ENCODE measurements at regions not wholly inside any gene's neighbourhood (a gene's known extent, or its start where the extent isn't known, plus 50 kb on each side); places are given as distances from the start of the nearest gene placed in this dataset.

DNA sequence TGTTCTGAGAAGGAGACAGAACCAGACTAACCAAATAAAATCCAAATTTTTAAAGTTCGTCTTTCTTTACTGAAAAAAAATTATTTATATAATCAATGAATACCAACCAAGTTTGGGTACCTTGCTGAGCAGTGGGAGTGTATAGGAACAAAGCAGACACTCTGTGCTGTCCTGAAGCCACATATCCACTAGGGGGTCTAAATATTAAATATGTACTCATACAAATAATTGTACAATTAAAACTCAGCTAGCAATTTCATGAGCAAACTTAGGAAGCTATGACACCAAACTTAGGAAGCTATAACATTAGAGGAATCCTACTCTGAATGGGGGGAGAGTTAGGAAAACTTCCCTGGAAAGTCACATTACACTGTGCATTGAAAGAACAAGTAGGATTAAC, 582.0 kb upstream of the EPHA5 start:
- FAIRE-seq (no peak), DNase-seq (ENCODE audit: insufficient read length, low spot score) (no peak)
- no peak for TF ChIP-seq POU2F2 (IDR thresholded peaks at IDR 0.05; ENCODE audit: low read depth, low read length)
- no peak for TF ChIP-seq POLR2AphosphoS5 (IDR thresholded peaks at IDR 0.05; ENCODE audit: low read depth, low read length)
- TF ChIP-seq TAF1 (IDR thresholded peaks at IDR 0.05; ENCODE audit: low read depth, low read length) = no peak
- no peak for TF ChIP-seq PAX5 (IDR thresholded peaks at IDR 0.05; ENCODE audit: insufficient read depth, low read length, severe bottlenecking)
- no peak for TF ChIP-seq SPI1 (IDR thresholded peaks at IDR 0.05; ENCODE audit: low read depth, low read length)
- TF ChIP-seq POLR2A (IDR thresholded peaks at IDR 0.05; ENCODE audit: low read depth, low read length) = no peak

DNA sequence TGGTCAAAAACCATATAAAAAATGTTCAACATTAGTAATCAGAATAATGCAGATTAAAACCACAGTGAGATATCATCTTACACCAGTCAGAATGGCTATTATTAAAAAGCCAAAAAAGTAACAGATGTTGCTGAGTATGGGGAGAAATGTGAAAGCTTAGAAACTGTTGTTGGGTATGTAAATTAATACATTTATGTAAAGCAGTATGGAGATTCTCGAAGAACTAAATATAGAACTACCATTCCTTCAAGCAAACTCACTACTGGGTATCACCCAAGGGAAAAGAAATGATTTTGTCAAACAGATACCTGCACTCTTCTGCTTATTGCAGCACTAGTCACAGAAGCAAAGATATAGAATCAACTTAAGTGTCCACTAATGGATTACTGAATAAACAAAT, 576.4 kb upstream of the EPHA5 start:
- no peak for FAIRE-seq
- TF ChIP-seq SPI1 (IDR thresholded peaks at IDR 0.05; ENCODE audit: low read depth, low read length) = no peak
- TF ChIP-seq POLR2A (IDR thresholded peaks at IDR 0.05; ENCODE audit: low read depth, low read length) = no peak
- TF ChIP-seq POLR2AphosphoS5 (IDR thresholded peaks at IDR 0.05; ENCODE audit: low read depth, low read length) = no peak
- TF ChIP-seq PAX5 (IDR thresholded peaks at IDR 0.05; ENCODE audit: insufficient read depth, low read length, severe bottlenecking) = no peak
- no peak for TF ChIP-seq TAF1 (IDR thresholded peaks at IDR 0.05; ENCODE audit: low read depth, low read length)
- TF ChIP-seq POU2F2 (IDR thresholded peaks at IDR 0.05; ENCODE audit: low read depth, low read length) = no peak
- no peak for DNase-seq (ENCODE audit: insufficient read length, low spot score)

DNA sequence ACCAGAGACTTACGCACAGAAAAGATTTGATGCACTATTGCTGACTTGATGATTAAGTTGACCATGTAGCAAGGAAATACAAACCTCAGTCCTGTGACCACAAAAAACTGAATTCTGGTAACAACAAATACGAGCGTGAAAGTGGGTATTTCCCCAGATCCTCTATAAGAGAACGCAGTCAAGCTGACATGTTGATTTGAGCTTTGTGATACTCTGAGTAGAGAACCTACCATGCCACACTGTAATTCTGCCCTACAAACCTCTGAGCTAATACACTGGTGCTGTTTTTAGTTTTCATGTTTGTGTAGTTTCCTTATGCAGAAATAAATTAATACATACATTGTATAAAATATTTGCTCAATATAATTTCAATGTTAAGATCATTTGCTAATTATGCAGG, 565.6 kb upstream of the EPHA5 start:
- DNase-seq (ENCODE audit: insufficient read length, low spot score) (no peak), FAIRE-seq (no peak)
- TF ChIP-seq POLR2AphosphoS5 (IDR thresholded peaks at IDR 0.05; ENCODE audit: low read depth, low read length) (no peak), SPI1 (IDR thresholded peaks at IDR 0.05; ENCODE audit: low read depth, low read length) (no peak)

DNA sequence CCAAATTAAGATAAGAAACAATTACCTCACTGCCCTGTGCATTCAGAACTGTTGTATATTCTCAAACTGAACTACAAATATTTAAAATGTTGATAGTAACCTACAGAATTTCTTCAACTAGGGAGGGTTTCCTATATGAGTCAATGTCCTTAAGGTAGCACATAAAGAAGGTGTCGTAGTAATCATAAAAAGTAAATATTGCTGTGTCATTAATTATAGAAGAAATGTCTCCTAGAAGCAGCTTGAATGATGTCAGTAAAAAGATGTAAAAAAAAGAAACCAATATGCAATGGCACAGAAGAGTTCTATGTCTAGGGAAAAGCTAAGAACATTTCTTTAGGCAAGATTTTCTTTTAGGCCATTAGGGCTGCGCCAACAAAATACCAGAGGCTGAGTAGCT, 559.6 kb upstream of the EPHA5 start:
- TF ChIP-seq POU2F2 (IDR thresholded peaks at IDR 0.05; ENCODE audit: low read depth, low read length) (no peak), PAX5 (IDR thresholded peaks at IDR 0.05; ENCODE audit: insufficient read depth, low read length, severe bottlenecking) (no peak), POLR2A (IDR thresholded peaks at IDR 0.05; ENCODE audit: low read depth, low read length) (no peak), TAF1 (IDR thresholded peaks at IDR 0.05; ENCODE audit: low read depth, low read length) (no peak), POLR2AphosphoS5 (IDR thresholded peaks at IDR 0.05; ENCODE audit: low read depth, low read length) (no peak), SPI1 (IDR thresholded peaks at IDR 0.05; ENCODE audit: low read depth, low read length) (no peak)
- DNase-seq (ENCODE audit: insufficient read length, low spot score) (no peak), FAIRE-seq (no peak)

DNA sequence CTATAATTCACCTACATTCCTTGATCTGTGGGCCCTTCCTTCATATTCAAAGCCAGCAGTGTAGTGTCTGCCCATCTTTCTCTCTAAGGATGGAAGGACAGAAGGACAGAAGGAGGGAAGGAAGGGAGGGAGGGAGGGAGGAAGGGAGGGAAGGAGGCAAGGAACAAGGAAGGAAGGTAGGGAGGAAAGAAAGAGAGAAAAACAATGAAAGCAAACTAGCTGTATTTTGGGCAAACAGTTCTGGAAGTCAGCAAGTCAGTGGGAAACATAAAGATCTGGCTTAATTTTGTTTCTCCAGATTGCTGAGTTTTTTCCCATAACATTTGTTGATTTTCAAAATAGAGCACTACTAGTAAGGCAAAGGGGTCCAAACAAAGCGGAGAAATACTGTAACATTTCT, 555.2 kb upstream of the EPHA5 start:
- DNase-seq (ENCODE audit: insufficient read length, low spot score) (no peak), FAIRE-seq (no peak)

DNA sequence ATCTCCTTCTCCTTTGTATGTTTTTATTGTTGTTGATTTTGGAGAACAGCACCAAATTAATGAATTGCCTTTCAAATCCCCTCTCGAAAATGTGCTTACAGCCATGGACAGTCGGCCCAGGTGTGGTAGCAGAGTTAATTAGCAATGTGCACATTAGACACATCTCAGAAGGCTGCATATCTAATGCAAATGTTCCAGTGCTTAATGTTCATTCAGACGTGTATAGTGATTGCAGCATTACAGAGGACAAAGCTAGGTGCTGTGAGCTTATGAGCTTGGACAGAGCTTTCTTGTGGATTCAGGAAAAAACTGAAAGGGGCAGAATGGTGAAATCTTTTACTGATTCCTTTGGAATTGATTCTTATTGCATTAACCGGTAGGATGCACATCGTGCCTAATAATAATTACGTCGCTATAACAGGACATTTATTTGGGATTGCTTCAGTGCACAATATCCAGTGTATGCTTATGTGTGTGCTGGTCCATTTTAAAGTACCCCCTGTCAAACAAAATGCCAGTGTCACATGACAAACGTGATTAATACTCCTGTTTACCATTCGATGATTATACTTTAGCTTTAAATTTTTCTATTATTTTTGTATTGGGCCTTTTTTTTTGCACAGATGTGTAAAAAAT, 552.9 kb upstream of the EPHA5 start:
- DNase-seq (ENCODE audit: insufficient read length, low spot score) = no peak
- FAIRE-seq = no peak
- TF ChIP-seq PAX5 (IDR thresholded peaks at IDR 0.05; ENCODE audit: insufficient read depth, low read length, severe bottlenecking) (no peak), POLR2A (IDR thresholded peaks at IDR 0.05; ENCODE audit: low read depth, low read length) (no peak), POU2F2 (IDR thresholded peaks at IDR 0.05; ENCODE audit: low read depth, low read length) (no peak), TAF1 (IDR thresholded peaks at IDR 0.05; ENCODE audit: low read depth, low read length) (no peak), SPI1 (IDR thresholded peaks at IDR 0.05; ENCODE audit: low read depth, low read length) (no peak), POLR2AphosphoS5 (IDR thresholded peaks at IDR 0.05; ENCODE audit: low read depth, low read length) (no peak)

More for the DNA sequence above, 555.2 kb upstream of the EPHA5 start:
- TF ChIP-seq SPI1 (IDR thresholded peaks at IDR 0.05; ENCODE audit: low read depth, low read length) = no peak

DNA sequence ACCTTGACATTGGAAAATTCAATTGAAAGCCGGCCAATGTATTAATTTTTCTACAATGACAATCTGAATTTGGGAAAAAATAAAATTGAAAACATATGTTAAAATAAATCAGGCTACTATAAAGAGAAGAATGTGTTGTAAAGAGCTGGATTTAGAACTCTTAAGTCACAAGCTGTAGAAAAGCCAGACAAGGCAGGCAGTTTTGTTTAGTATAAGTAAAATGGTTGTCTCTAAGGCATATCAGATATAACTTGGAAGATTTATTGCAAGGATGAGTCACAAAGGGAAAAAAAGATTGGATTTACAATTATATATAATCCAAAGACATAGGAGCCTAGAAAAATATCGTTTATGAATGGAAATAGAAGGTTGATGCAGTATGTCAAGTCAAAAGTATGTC, 549.1 kb upstream of the EPHA5 start:
- no peak for FAIRE-seq
- DNase-seq (ENCODE audit: insufficient read length, low spot score) = no peak
- no peak for TF ChIP-seq SPI1 (IDR thresholded peaks at IDR 0.05; ENCODE audit: low read depth, low read length)
- no peak for TF ChIP-seq POLR2A (IDR thresholded peaks at IDR 0.05; ENCODE audit: low read depth, low read length)
- no peak for TF ChIP-seq POLR2AphosphoS5 (IDR thresholded peaks at IDR 0.05; ENCODE audit: low read depth, low read length)
- TF ChIP-seq PAX5 (IDR thresholded peaks at IDR 0.05; ENCODE audit: insufficient read depth, low read length, severe bottlenecking) = no peak
- TF ChIP-seq POU2F2 (IDR thresholded peaks at IDR 0.05; ENCODE audit: low read depth, low read length) = no peak
- no peak for TF ChIP-seq TAF1 (IDR thresholded peaks at IDR 0.05; ENCODE audit: low read depth, low read length)

DNA sequence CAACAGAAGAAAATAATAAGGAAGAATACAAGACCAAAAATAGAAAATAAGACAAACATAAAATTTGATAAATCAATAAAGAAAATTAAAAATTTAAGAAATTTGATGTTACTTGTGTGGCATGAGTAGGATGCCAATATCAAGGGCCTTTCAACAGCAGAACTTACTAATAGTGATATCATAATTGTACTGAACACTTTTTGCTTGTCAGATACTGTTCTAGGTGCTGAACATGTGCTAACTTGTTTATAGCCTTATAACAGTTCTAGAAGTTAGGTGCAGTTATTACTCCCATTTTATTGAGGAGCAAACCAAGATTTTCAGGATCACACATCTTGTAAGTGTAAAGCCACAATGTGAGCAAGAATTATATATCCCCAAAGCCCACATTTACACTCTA, 546.0 kb upstream of the EPHA5 start:
- FAIRE-seq (no peak), DNase-seq (ENCODE audit: insufficient read length, low spot score) (no peak)

DNA sequence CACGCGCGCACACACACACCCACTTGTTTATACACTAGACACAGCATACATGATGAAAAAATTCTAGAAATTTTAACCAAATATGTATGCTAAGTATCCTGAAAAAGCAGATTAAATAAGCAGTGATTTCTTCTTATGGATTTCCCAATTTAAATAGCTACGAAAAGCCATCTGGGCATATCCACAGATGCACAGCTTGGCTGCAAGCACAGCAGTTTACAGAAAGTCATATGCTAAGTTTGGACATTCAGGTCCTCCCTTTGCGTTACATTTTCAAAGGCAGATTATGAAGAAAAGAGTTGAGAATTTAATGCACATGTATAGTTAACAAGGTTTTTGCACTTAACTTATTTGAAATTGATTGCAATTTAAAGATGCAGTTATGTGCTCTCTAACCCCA, 542.2 kb upstream of the EPHA5 start:
- FAIRE-seq = no peak
- DNase-seq (ENCODE audit: insufficient read length, low spot score) = no peak
- TF ChIP-seq PAX5 (IDR thresholded peaks at IDR 0.05; ENCODE audit: insufficient read depth, low read length, severe bottlenecking) (no peak), POU2F2 (IDR thresholded peaks at IDR 0.05; ENCODE audit: low read depth, low read length) (no peak), TAF1 (IDR thresholded peaks at IDR 0.05; ENCODE audit: low read depth, low read length) (no peak)

More for the DNA sequence above, 546.0 kb upstream of the EPHA5 start:
- TF ChIP-seq POLR2A (IDR thresholded peaks at IDR 0.05; ENCODE audit: low read depth, low read length) = no peak

DNA sequence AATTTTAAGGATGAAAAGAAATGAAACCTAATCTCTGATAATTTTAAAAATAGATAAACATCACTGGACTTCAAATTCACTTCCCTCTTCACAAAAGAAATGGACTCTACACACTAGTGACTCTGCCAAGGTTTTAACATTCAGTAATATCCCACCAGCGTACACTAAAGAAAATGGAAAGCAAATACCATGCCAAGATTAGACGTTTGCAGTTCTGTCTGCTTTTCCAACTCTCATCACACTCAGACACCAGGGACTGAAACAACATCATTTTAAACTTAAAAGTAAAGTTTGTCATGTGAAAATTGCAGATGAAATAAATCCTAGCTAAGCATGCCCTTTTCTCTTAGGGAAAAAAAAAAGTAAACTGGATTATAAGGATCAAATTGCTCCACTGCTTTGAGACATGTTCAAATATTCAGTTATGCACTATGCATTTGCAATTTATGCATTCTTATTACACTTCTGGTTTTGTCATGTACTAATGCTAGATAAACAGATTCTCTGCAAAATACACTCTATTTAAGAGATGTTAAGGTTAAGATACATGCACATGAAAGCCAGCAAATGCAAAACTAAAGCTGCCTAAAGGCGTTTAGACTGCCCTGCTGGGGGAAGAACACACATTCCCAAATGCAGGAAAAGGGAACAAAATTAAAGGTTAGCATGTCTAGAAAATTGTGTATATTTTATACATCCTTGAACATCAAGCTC, 534.4 kb upstream of the EPHA5 start:
- TF ChIP-seq PAX5 (IDR thresholded peaks at IDR 0.05; ENCODE audit: insufficient read depth, low read length, severe bottlenecking) (no peak), TAF1 (IDR thresholded peaks at IDR 0.05; ENCODE audit: low read depth, low read length) (no peak), POLR2AphosphoS5 (IDR thresholded peaks at IDR 0.05; ENCODE audit: low read depth, low read length) (no peak), POU2F2 (IDR thresholded peaks at IDR 0.05; ENCODE audit: low read depth, low read length) (no peak), POLR2A (IDR thresholded peaks at IDR 0.05; ENCODE audit: low read depth, low read length) (no peak)
- DNase-seq (ENCODE audit: insufficient read length, low spot score) = no peak
- FAIRE-seq = no peak
